A673 (cell line): ENCODE measurements at regions not wholly inside any gene's neighbourhood (a gene's known extent, or its start where the extent isn't known, plus 50 kb on each side); places are given as distances from the start of the nearest gene placed in this dataset.
"Not testable (repeated sequence)": the region's sequence is repeated elsewhere in the genome, so short reads cannot be mapped to it uniquely, and the experiment has no call there.

Source experiments
- CTCF ChIP-seq: fragments of 300-800, 200-600 bp; sonication (generic); conservative IDR thresholded peaks from 2 replicates; pipeline ENCODE4 v1.5.1; 2017; ENCODE audit warnings: low read depth, mild to moderate bottlenecking, antibody characterized with exemption, low read length, moderate library complexity, mixed read lengths
- EZH2 ChIP-seq: fragments of 200-600 bp; sonication (generic); IDR thresholded peaks from 2 replicates; pipeline ENCODE4 v1.6.1; 2017; ENCODE audit warnings: borderline replicate concordance, low read depth, mild to moderate bottlenecking, mixed read lengths, antibody characterized with exemption, low read length; ENCODE audit not compliant: poor library complexity, severe bottlenecking

- not testable (repeated sequence) for TF ChIP-seq EZH2, CTCF
Measured at GRCh38 chr12:124669271-124669721, 101.9 kb upstream of the NCOR2 start.
